Gastrocnemius medialis (tissue), 4 donors: ENCODE measurements at regions not wholly inside any gene's neighbourhood (a gene's known extent, or its start where the extent isn't known, plus 50 kb on each side); places are given as distances from the start of the nearest gene placed in this dataset.

Source experiments
- CTCF ChIP-seq, 5 experiments: fragments of 450-650 bp in 3 of 5; fragments of 200-600 bp in 2 of 5; sonication (generic) in 2 of 5; IDR thresholded peaks in 4 of 5; conservative IDR thresholded peaks in 1 of 5; 1 replicate in 4 of 5; 2 replicates in 1 of 5; pipeline ENCODE4 v1.5.1; 2016 to 2019; ENCODE audit warnings: antibody characterized with exemption in 5 of 5, mild to moderate bottlenecking in 3 of 5, moderate library complexity in 3 of 5
- POLR2A ChIP-seq, 2 donors: fragments of 450-650 bp; IDR thresholded peaks; one replicate each; pipeline ENCODE4 v1.6.1; 2017; ENCODE audit warnings: antibody characterized with exemption in 2 of 2, mild to moderate bottlenecking in 2 of 2, moderate library complexity in 2 of 2

- TF ChIP-seq CTCF (IDR thresholded peaks at IDR 0.05 in 4 of 5, conservative IDR thresholded peaks at IDR 0.05 in 1 of 5): no peak
- no peak for TF ChIP-seq POLR2A (IDR thresholded peaks at IDR 0.05)
Measured at GRCh38 chr16:66238696-66239095, 127.8 kb upstream of the CDH5 start.
